PC-3 (cell line): ENCODE measurements at regions not wholly inside any gene's neighbourhood (a gene's known extent, or its start where the extent isn't known, plus 50 kb on each side); places are given as distances from the start of the nearest gene placed in this dataset.

ENCODE experiments used
- ATAC-seq: fragments of 200-7000 bp; cut with Tn5 transposase; 2 replicates; pipeline ENCODE4 v1.9.1; 2020; ENCODE audit warnings: mild to moderate bottlenecking, moderate library complexity
- BruUV-seq: library from RNA; stranded (reverse); fragments of 400-500 nt; replicated peaks from 2 replicates; lab custom pipeline; 2021; lab: Mats Ljungman, UMichigan
- CTCF ChIA-PET: fragments of 300-600 bp; sonication (Branson Sonifier 250); formaldehyde crosslinking; loops from one replicate; lab custom pipeline; 2022; ENCODE audit warnings: antibody characterized with exemption; lab: Charles Lee
- POLR2A ChIA-PET: fragments of 300-600 bp; sonication (Branson Sonifier 250); formaldehyde crosslinking; loops from one replicate; lab custom pipeline; 2022; ENCODE audit warnings: antibody characterized with exemption; ENCODE audit not compliant: unreplicated experiment; lab: Charles Lee
- DNase-seq: peaks from one replicate; pipeline ENCODE4 v3.0.0-alpha.2; 2015
- H2AFZ ChIP-seq: fragments of 300-600 bp; sonication (generic); 2 replicates; pipeline ENCODE4 v1.6.0; 2016; ENCODE audit warnings: antibody characterized with exemption, low read length
- H3F3A ChIP-seq: fragments of 300-600 bp; sonication (generic); one replicate; pipeline ENCODE4 v1.6.0; 2017; ENCODE audit warnings: antibody characterized with exemption, low read length, control low read depth, mild to moderate bottlenecking; ENCODE audit not compliant: unreplicated experiment
- H3K27ac ChIP-seq: fragments of 300-600 bp; sonication (generic); 2 replicates; pipeline ENCODE4 v1.5.1; 2016; ENCODE audit warnings: mild to moderate bottlenecking, low read length
- H3K27me3 ChIP-seq: fragments of 300-600 bp; sonication (generic); 2 replicates; pipeline ENCODE4 v1.6.1; 2016; ENCODE audit warnings: low read length, mixed read lengths
- H3K36me3 ChIP-seq: fragments of 300-600 bp; sonication (generic); 2 replicates; pipeline ENCODE4 v1.6.1; 2016; ENCODE audit warnings: low read depth, mixed run types, low read length, mixed read lengths
- H3K4me1 ChIP-seq: fragments of 300-600 bp; sonication (generic); 2 replicates; pipeline ENCODE4 v1.5.1; 2016; ENCODE audit warnings: low read length; ENCODE audit not compliant: insufficient read depth
- H3K4me2 ChIP-seq: fragments of 300-600 bp; sonication (generic); 2 replicates; pipeline ENCODE4 v1.6.0; 2016; ENCODE audit warnings: low read length
- H3K4me3 ChIP-seq: fragments of 300-600 bp; sonication (generic); 2 replicates; pipeline ENCODE4 v1.5.1; 2016; ENCODE audit warnings: mild to moderate bottlenecking, low read length, mixed read lengths
- H3K79me2 ChIP-seq: fragments of 300-600 bp; sonication (generic); 2 replicates; pipeline ENCODE4 v1.6.1; 2017; ENCODE audit warnings: low read length, mixed read lengths
- H3K9ac ChIP-seq: fragments of 300-600 bp; sonication (generic); 2 replicates; pipeline ENCODE4 v1.6.0; 2016; ENCODE audit warnings: mild to moderate bottlenecking, low read length
- H3K9me2 ChIP-seq: fragments of 300-600 bp; sonication (generic); replicated peaks from 2 replicates; pipeline ENCODE4 v1.6.1; 2016; ENCODE audit warnings: mixed run types, low read length, mixed read lengths
- H3K9me3 ChIP-seq: fragments of 300-600 bp; sonication (generic); 2 replicates; pipeline ENCODE4 v1.6.1; 2016; ENCODE audit warnings: low read length, mixed read lengths
- H4K20me1 ChIP-seq: fragments of 300-600 bp; sonication (generic); 2 replicates; pipeline ENCODE4 v1.6.1; 2016; ENCODE audit warnings: low read length, mixed read lengths
- EZH2 ChIP-seq: fragments of 300-600 bp; sonication (generic); IDR thresholded peaks from one replicate; pipeline ENCODE4 v1.6.1; 2017; ENCODE audit warnings: antibody characterized with exemption, mild to moderate bottlenecking, low read length; ENCODE audit not compliant: unreplicated experiment
- EZH2phosphoT487 ChIP-seq: fragments of 300-600 bp; sonication (generic); IDR thresholded peaks from 2 replicates; pipeline ENCODE4 v1.6.1; 2018; ENCODE audit warnings: mild to moderate bottlenecking, antibody characterized with exemption, low read length, borderline replicate concordance
- intact Hi-C: fragments of 100-400 bp; cut with micrococcal nuclease; formaldehyde crosslinking; loops from 2 replicates; pipeline ENCODE4 v1.9.0; 2023
- TF ChIP-seq, protein P1 (sequence below): fragments of 300-600 bp; sonication (generic); conservative IDR thresholded peaks from 2 replicates; pipeline ENCODE4 v1.5.1; 2017; ENCODE audit warnings: antibody characterized with exemption, low read depth, mild to moderate bottlenecking, low read length

DNA sequence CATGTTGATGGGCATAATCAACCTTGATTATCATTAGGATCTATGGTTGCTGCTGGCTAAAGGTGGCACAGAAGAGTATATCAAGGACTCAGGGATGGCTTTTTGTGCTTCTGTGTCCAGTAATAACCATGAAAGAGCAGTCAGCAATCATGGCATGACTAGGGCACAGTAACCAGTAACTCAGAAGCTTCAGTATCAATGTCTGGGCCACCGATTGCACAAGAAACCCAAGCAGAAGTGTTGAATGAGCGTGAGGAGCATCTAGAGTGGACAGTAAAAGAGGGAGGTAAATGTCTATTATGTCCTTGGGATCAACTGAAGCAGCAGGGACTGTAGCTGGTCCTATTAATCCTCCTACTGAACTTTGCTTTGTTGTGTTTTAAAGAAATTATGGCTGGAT lies 81.5 kb upstream of the F13A1 start:
- no peak overlapping the region for H2AFZ ChIP-seq
- H3K36me3 ChIP-seq = no peaks in the 10 kb centered on the region
- CTCF ChIA-PET = no interaction called here
- H3K9me2 ChIP-seq = no peaks in the 10 kb centered on the region
- intact Hi-C loops = no loop called here
- peaks cover 23% of the 10 kb centered on the region for H3K27me3 ChIP-seq
- TF ChIP-seq, protein P1, sequence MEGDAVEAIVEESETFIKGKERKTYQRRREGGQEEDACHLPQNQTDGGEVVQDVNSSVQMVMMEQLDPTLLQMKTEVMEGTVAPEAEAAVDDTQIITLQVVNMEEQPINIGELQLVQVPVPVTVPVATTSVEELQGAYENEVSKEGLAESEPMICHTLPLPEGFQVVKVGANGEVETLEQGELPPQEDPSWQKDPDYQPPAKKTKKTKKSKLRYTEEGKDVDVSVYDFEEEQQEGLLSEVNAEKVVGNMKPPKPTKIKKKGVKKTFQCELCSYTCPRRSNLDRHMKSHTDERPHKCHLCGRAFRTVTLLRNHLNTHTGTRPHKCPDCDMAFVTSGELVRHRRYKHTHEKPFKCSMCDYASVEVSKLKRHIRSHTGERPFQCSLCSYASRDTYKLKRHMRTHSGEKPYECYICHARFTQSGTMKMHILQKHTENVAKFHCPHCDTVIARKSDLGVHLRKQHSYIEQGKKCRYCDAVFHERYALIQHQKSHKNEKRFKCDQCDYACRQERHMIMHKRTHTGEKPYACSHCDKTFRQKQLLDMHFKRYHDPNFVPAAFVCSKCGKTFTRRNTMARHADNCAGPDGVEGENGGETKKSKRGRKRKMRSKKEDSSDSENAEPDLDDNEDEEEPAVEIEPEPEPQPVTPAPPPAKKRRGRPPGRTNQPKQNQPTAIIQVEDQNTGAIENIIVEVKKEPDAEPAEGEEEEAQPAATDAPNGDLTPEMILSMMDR = no peak
- no peak for TF ChIP-seq EZH2
- TF ChIP-seq EZH2phosphoT487 = no peak
- H4K20me1 ChIP-seq = no peaks in the 10 kb centered on the region
- DNase-seq (no peak), ATAC-seq (no peak)
- no peak overlapping the region for H3K4me3 ChIP-seq
- H3F3A ChIP-seq = no peaks in the 10 kb centered on the region
- no peak overlapping the region for H3K27ac ChIP-seq
- H3K4me2 ChIP-seq = no peak overlapping the region
- H3K9me3 ChIP-seq = no peaks in the 10 kb centered on the region
- POLR2A ChIA-PET = no interaction called here
- H3K79me2 ChIP-seq = no peaks in the 10 kb centered on the region
- H3K9ac ChIP-seq = no peak overlapping the region
- H3K4me1 ChIP-seq = no peaks in the 10 kb centered on the region
- no TSS peak for BruUV-seq

DNA sequence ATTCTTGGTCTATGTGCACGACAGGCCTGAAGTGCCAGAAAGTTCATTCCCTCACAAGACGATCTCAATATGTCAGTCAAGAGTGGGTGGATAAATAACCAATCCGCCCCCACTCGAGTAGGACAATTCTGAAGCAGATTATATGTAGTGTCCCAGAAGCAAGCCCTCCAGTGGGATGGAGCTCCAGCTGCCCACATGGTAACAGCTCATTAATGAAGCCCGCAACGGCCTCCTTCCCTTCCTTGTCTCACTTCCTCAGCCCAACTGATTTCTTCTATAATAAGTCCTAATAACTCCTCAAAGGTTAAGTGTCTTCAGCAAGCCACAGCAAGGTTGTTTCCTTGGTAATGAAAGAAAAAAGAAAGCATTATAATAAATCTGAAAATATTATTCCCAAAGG lies 82.1 kb upstream of the F13A1 start:
- no peak overlapping the region for H3K4me2 ChIP-seq
- POLR2A ChIA-PET = no interaction called here
- H3K4me1 ChIP-seq = no peaks in the 10 kb centered on the region
- no peak overlapping the region for H3K9ac ChIP-seq
- intact Hi-C loops = no loop called here
- CTCF ChIA-PET = no interaction called here
- no peaks in the 10 kb centered on the region for H3K9me3 ChIP-seq
- H3K4me3 ChIP-seq = no peak overlapping the region
- ATAC-seq (no peak), DNase-seq (no peak)
- H3K27me3 ChIP-seq = peaks cover 29% of the 10 kb centered on the region
- H3K27ac ChIP-seq = no peak overlapping the region
- TF ChIP-seq EZH2phosphoT487 (no peak), EZH2 (no peak)
- TF ChIP-seq, protein P1 = no peak
- H3K9me2 ChIP-seq = no peaks in the 10 kb centered on the region
- BruUV-seq = no TSS peak
- H2AFZ ChIP-seq = no peak overlapping the region
- H3K79me2 ChIP-seq = no peaks in the 10 kb centered on the region
- H3K36me3 ChIP-seq = no peaks in the 10 kb centered on the region
- no peaks in the 10 kb centered on the region for H3F3A ChIP-seq
- H4K20me1 ChIP-seq = no peaks in the 10 kb centered on the region

DNA sequence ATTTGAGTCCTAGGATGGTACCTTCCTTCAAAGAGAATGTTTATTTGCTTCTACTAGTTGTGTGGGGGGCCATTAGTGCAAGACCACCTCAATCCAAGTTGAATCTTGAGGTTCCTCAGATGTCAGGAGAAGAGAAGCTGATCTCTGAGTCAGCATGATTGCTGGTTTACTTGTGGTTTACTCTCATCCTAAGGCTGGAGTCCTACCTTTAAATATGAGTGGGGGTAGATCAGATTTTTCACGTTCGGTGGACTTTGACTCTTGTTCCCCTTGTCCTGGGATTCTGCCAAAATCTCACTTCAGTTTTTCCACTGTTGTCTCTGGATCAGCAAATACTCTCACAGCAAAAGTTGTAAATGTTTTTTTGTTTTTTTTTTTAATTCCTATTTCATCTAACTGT lies 84.6 kb upstream of the F13A1 start:
- no TSS peak for BruUV-seq
- no peak overlapping the region for H3K27ac ChIP-seq
- ATAC-seq (no peak), DNase-seq (no peak)
- no peaks in the 10 kb centered on the region for H4K20me1 ChIP-seq
- no peaks in the 10 kb centered on the region for H3F3A ChIP-seq
- TF ChIP-seq EZH2phosphoT487 = no peak
- TF ChIP-seq, protein P1 = no peak
- TF ChIP-seq EZH2 = no peak
- H3K9me2 ChIP-seq = no peaks in the 10 kb centered on the region
- no peak overlapping the region for H2AFZ ChIP-seq
- H3K4me2 ChIP-seq = no peak overlapping the region
- no peak overlapping the region for H3K4me3 ChIP-seq
- H3K36me3 ChIP-seq = no peaks in the 10 kb centered on the region
- H3K9me3 ChIP-seq = no peaks in the 10 kb centered on the region
- intact Hi-C loops = no loop called here
- ChIA-PET CTCF (no interaction called here), POLR2A (no interaction called here)
- no peak overlapping the region for H3K9ac ChIP-seq
- no peaks in the 10 kb centered on the region for H3K79me2 ChIP-seq
- H3K4me1 ChIP-seq = no peaks in the 10 kb centered on the region
- peaks cover 36% of the 10 kb centered on the region for H3K27me3 ChIP-seq
